Hepatocyte (in vitro differentiated cells): ENCODE measurements at regions not wholly inside any gene's neighbourhood (a gene's known extent, or its start where the extent isn't known, plus 50 kb on each side); places are given as distances from the start of the nearest gene placed in this dataset.
A peak's percentile ranks its signal among the peaks of the same experiment; 100 is the strongest.

ENCODE experiments used
- DNase-seq: peaks from one replicate; pipeline ENCODE4 v3.0.0-alpha.2; 2016; ENCODE audit warnings: low spot score
- H2AFZ ChIP-seq: fragments of 200-600 bp; sonication (generic); 2 replicates; pipeline ENCODE4 v1.6.0; 2016; ENCODE audit warnings: antibody characterized with exemption, mild to moderate bottlenecking
- H3K27ac ChIP-seq: fragments of 200-600 bp; sonication (generic); 2 replicates; pipeline ENCODE4 v1.5.1; 2016; ENCODE audit warnings: mild to moderate bottlenecking
- H3K27me3 ChIP-seq: fragments of 200-600 bp; sonication (generic); 2 replicates; pipeline ENCODE4 v1.6.1; 2016
- H3K36me3 ChIP-seq: fragments of 200-600 bp; sonication (generic); replicated peaks from 2 replicates; pipeline ENCODE4 v1.5.1; 2016; ENCODE audit warnings: low read depth; ENCODE audit not compliant: insufficient read depth
- H3K4me1 ChIP-seq: fragments of 200-600 bp; sonication (generic); 2 replicates; pipeline ENCODE4 v1.5.1; 2016; ENCODE audit warnings: mild to moderate bottlenecking, moderate library complexity; ENCODE audit not compliant: insufficient read depth
- H3K4me2 ChIP-seq: fragments of 200-600 bp; sonication (generic); 2 replicates; pipeline ENCODE4 v1.6.0; 2016
- H3K4me3 ChIP-seq: fragments of 200-600 bp; sonication (generic); 2 replicates; pipeline ENCODE4 v1.5.1; 2016; ENCODE audit warnings: mild to moderate bottlenecking
- H3K79me2 ChIP-seq: fragments of 200-600 bp; sonication (generic); 2 replicates; pipeline ENCODE4 v1.6.0; 2017; ENCODE audit warnings: mild to moderate bottlenecking
- H3K9me2 ChIP-seq: fragments of 200-600 bp; sonication (generic); replicated peaks from 2 replicates; pipeline ENCODE4 v1.6.0; 2017; ENCODE audit warnings: mild to moderate bottlenecking; ENCODE audit not compliant: insufficient read depth
- H3K9me3 ChIP-seq: fragments of 200-600 bp; sonication (generic); 2 replicates; pipeline ENCODE4 v1.5.1; 2016; ENCODE audit warnings: low read depth, mild to moderate bottlenecking
- H4K20me1 ChIP-seq: fragments of 200-600 bp; sonication (generic); 2 replicates; pipeline ENCODE4 v1.6.0; 2016; ENCODE audit warnings: mild to moderate bottlenecking; ENCODE audit not compliant: insufficient read depth, poor library complexity, severe bottlenecking
- CTCF ChIP-seq: fragments of 200-600 bp; sonication (generic); IDR thresholded peaks from 2 replicates; pipeline ENCODE4 v1.5.1; 2016; ENCODE audit warnings: antibody characterized with exemption, mild to moderate bottlenecking; ENCODE audit not compliant: poor library complexity
- EZH2 ChIP-seq: fragments of 200-600 bp; sonication (generic); IDR thresholded peaks from 2 replicates; pipeline ENCODE4 v1.6.1; 2016; ENCODE audit warnings: antibody characterized with exemption, mild to moderate bottlenecking, borderline replicate concordance
- EZH2phosphoT487 ChIP-seq: fragments of 200-600 bp; sonication (generic); IDR thresholded peaks from one replicate; pipeline ENCODE4 v1.6.1; 2018; ENCODE audit warnings: antibody characterized with exemption, mild to moderate bottlenecking, low read depth, moderate library complexity; ENCODE audit not compliant: unreplicated experiment, severe bottlenecking
- WGBS: methylation state at CpG from one replicate; pipeline ENCODE4 v1.1.6; 2016; ENCODE audit warnings: low lambda C conversion rate; ENCODE audit errors: missing lambda C conversion rate; 5-methylcytosine and 5-hydroxymethylcytosine counted together

GRCh38 chr16:26261621-26262020, 569.9 kb downstream of the HS3ST4 start:
- no peak overlapping the region for H3K4me3 ChIP-seq
- WGBS: 92% methylated on average over 2 of the region's 2 CpGs
- H3K27ac ChIP-seq: no peak overlapping the region
- H2AFZ ChIP-seq: no peak overlapping the region
- no peaks in the 10 kb centered on the region for H3K4me1 ChIP-seq
- H3K9me2 ChIP-seq: no peaks in the 10 kb centered on the region
- no peak overlapping the region for H3K4me2 ChIP-seq
- H4K20me1 ChIP-seq: no peaks in the 10 kb centered on the region
- no peak for TF ChIP-seq EZH2
- no peak for TF ChIP-seq CTCF
- TF ChIP-seq EZH2phosphoT487: no peak
- H3K27me3 ChIP-seq: no peaks in the 10 kb centered on the region
- no peaks in the 10 kb centered on the region for H3K9me3 ChIP-seq
- no peak for DNase-seq
- no peaks in the 10 kb centered on the region for H3K36me3 ChIP-seq
- H3K79me2 ChIP-seq: no peaks in the 10 kb centered on the region

GRCh38 chr16:26263406-26263805, 571.6 kb downstream of the HS3ST4 start:
- H3K79me2 ChIP-seq: no peaks in the 10 kb centered on the region
- H3K4me3 ChIP-seq: no peak overlapping the region
- no peaks in the 10 kb centered on the region for H3K9me3 ChIP-seq
- H3K4me2 ChIP-seq: no peak overlapping the region
- no peaks in the 10 kb centered on the region for H4K20me1 ChIP-seq
- H3K9me2 ChIP-seq: no peaks in the 10 kb centered on the region
- H3K36me3 ChIP-seq: no peaks in the 10 kb centered on the region
- H3K27ac ChIP-seq: no peak overlapping the region
- no peak overlapping the region for H2AFZ ChIP-seq
- H3K27me3 ChIP-seq: no peaks in the 10 kb centered on the region
- H3K4me1 ChIP-seq: peaks cover 5% of the 10 kb centered on the region
- no peak for DNase-seq
- TF ChIP-seq EZH2 (no peak), CTCF (no peak), EZH2phosphoT487 (no peak)
- WGBS: 52% methylated on average over 2 of the region's 2 CpGs

DNA sequence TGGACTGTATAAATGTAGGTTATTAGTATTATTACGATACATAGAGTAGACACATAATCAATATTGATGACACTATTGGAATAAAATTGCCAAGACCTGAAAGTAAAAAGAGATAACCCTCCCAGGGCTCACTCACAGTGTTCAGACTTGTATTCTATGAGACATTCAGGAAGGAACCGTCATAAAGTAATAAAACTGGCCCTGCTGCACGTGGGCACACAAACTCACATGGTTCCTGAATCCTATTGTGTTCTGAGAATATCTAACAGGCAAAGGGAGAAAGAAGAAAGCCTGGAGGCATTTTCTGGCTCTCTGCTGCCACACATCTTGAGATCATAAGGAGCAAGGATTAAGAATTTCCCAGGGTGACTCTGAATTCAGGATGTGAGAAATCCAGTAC, 575.9 kb downstream of the HS3ST4 start:
- Histone ChIP-seq H3K4me3 (no peak overlapping the region), H3K4me2 (no peak overlapping the region), H3K27ac (peak overlapping the region; percentile 22), H3K9me2 (no peaks in the 10 kb centered on the region), H4K20me1 (no peaks in the 10 kb centered on the region), H3K9me3 (no peaks in the 10 kb centered on the region), H3K4me1 (peaks cover 5% of the 10 kb centered on the region), H3K36me3 (no peaks in the 10 kb centered on the region), H2AFZ (no peak overlapping the region), H3K27me3 (no peaks in the 10 kb centered on the region), H3K79me2 (no peaks in the 10 kb centered on the region)
- peak; percentile 30 for DNase-seq
- 63% methylated on average over 3 of the region's 3 CpGs for WGBS
- TF ChIP-seq CTCF: no peak
- TF ChIP-seq EZH2phosphoT487: no peak
- TF ChIP-seq EZH2: no peak

DNA sequence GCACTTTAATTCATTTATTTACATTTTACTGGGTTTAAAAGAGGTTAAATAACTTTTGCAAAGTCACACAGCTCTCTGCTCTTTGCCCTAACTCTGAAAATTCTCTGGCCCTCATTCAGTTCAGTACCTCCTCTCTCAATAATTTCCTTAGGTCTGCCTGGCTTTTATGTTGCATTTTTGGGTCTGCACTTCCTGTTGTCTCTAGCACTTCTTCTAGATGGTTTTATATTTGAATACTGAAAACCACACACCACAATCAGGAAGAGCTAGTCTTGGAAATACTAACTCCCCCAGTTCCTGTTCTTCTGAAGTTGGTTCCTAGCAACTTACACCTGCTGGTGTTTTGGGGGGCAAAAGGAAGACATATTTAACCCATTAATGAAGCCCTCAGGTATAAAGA, 577.9 kb downstream of the HS3ST4 start:
- Histone ChIP-seq H3K9me3 (no peaks in the 10 kb centered on the region), H4K20me1 (no peaks in the 10 kb centered on the region), H3K4me3 (no peak overlapping the region), H3K4me1 (peaks cover 5% of the 10 kb centered on the region), H3K9me2 (no peaks in the 10 kb centered on the region), H3K27me3 (no peaks in the 10 kb centered on the region), H3K27ac (no peak overlapping the region), H3K79me2 (no peaks in the 10 kb centered on the region), H3K4me2 (no peak overlapping the region), H3K36me3 (no peaks in the 10 kb centered on the region), H2AFZ (no peak overlapping the region)
- no peak for DNase-seq
- no peak for TF ChIP-seq EZH2
- TF ChIP-seq EZH2phosphoT487: no peak
- no peak for TF ChIP-seq CTCF
